IPS-NIHi7 (cell line): ENCODE measurements at regions not wholly inside any gene's neighbourhood (a gene's known extent, or its start where the extent isn't known, plus 50 kb on each side); places are given as distances from the start of the nearest gene placed in this dataset.
"Not testable (repeated sequence)": the region's sequence is repeated elsewhere in the genome, so short reads cannot be mapped to it uniquely, and the experiment has no call there.

Source experiments
- DNase-seq: peaks from one replicate; pipeline ENCODE4 v3.0.0; 2012; ENCODE audit warnings: mixed read lengths; ENCODE audit errors: extremely low spot score

GRCh38 chr5:142405814-142406395, 81.1 kb upstream of the SPRY4 start:
- DNase-seq = no peak

- DNase-seq = no peak
These were observed 80.2 kb upstream of the SPRY4 start for GRCh38 chr5:142405023-142405422.

GRCh38 chr5:142404046-142404477, 79.2 kb upstream of the SPRY4 start:
- no peak for DNase-seq

GRCh38 chr5:142403583-142403982, 78.8 kb upstream of the SPRY4 start:
- no peak for DNase-seq

- DNase-seq = no peak
These were observed 78.0 kb upstream of the SPRY4 start for GRCh38 chr5:142402752-142403318.

- DNase-seq = no peak
These were observed 75.6 kb upstream of the SPRY4 start for GRCh38 chr5:142400415-142400814.

GRCh38 chr5:142399891-142400290, 75.1 kb upstream of the SPRY4 start:
- DNase-seq = no peak

GRCh38 chr5:142398730-142399055, 73.9 kb upstream of the SPRY4 start:
- no peak for DNase-seq

GRCh38 chr5:142398011-142398729, 73.3 kb upstream of the SPRY4 start:
- DNase-seq = not testable (repeated sequence)

- DNase-seq = no peak
These were observed 72.4 kb upstream of the SPRY4 start for GRCh38 chr5:142397178-142397577.

- no peak for DNase-seq
These were observed 71.7 kb upstream of the SPRY4 start for GRCh38 chr5:142396436-142397038.

GRCh38 chr5:142395334-142395733, 70.5 kb upstream of the SPRY4 start:
- no peak for DNase-seq

- no peak for DNase-seq
These were observed 66.4 kb upstream of the SPRY4 start for GRCh38 chr5:142391058-142391845.

- DNase-seq = no peak
These were observed 65.5 kb upstream of the SPRY4 start for GRCh38 chr5:142390334-142390733.

GRCh38 chr5:142388696-142389095, 63.9 kb upstream of the SPRY4 start:
- no peak for DNase-seq

GRCh38 chr5:142387024-142387682, 62.3 kb upstream of the SPRY4 start:
- no peak for DNase-seq

- DNase-seq = no peak
These were observed 61.6 kb upstream of the SPRY4 start for GRCh38 chr5:142386137-142387023.

- DNase-seq = no peak
These were observed 60.4 kb upstream of the SPRY4 start for GRCh38 chr5:142385194-142385593.

GRCh38 chr5:142384014-142384413, 59.2 kb upstream of the SPRY4 start:
- no peak for DNase-seq

GRCh38 chr5:142382186-142382585, 57.4 kb upstream of the SPRY4 start:
- DNase-seq = no peak
